Tibial artery (tissue), 4 donors: ENCODE measurements at regions not wholly inside any gene's neighbourhood (a gene's known extent, or its start where the extent isn't known, plus 50 kb on each side); places are given as distances from the start of the nearest gene placed in this dataset.

Experiments
- DNase-seq, 2 donors: peaks; one replicate each; pipeline ENCODE4 v3.0.0-alpha.2; 2019
- H3K27ac ChIP-seq, 2 donors: fragments of 200-600 bp; sonication (generic) in 1 of 2; 1 replicate in 1 of 2; 2 replicates in 1 of 2; pipeline ENCODE4 v1.5.1; 2018 to 2019; ENCODE audit warnings: mild to moderate bottlenecking in 1 of 2
- H3K27me3 ChIP-seq, 2 donors: fragments of 200-600 bp; sonication (generic) in 1 of 2; one replicate each; pipeline versions ENCODE4 v1.5.1 to v1.6.0; 2016 to 2019
- H3K36me3 ChIP-seq, 3 donors: fragments of 200-600 bp; sonication (generic) in 2 of 3; one replicate each; pipeline ENCODE4 v1.5.1; 2016 to 2019; ENCODE audit warnings: mild to moderate bottlenecking in 2 of 3
- H3K4me1 ChIP-seq, 4 donors: fragments of 200-600 bp; sonication (generic) in 2 of 4; 1 replicate in 3 of 4; 2 replicates in 1 of 4; pipeline ENCODE4 v1.5.1; 2016 to 2019
- H3K4me3 ChIP-seq, 2 donors: fragments of 200-600 bp; sonication (generic) in 1 of 2; 1 replicate in 1 of 2; 2 replicates in 1 of 2; pipeline ENCODE4 v1.5.1; 2018 to 2019; ENCODE audit warnings: mild to moderate bottlenecking in 2 of 2
- H3K9me3 ChIP-seq, 3 donors: fragments of 200-600 bp; sonication (generic) in 1 of 3; one replicate each; pipeline ENCODE4 v1.5.1; 2016 to 2019
- CTCF ChIP-seq, 2 experiments: fragments of 200-600 bp in 1 of 2; fragments of 450-650 bp in 1 of 2; IDR thresholded peaks; one replicate each; pipeline ENCODE4 v1.5.1; 2017 to 2019; ENCODE audit warnings: antibody characterized with exemption in 2 of 2, mild to moderate bottlenecking in 1 of 2, moderate library complexity in 1 of 2
- intact Hi-C: fragments of 100-400 bp; cut with DNase I; formaldehyde crosslinking; loops from one replicate; pipeline ENCODE4 v1.15.0; 2023; ENCODE audit warnings: low total_unique reads

GRCh38 chr5:15183520-15183919 lies 311.9 kb upstream of the ANKH start:
- no peaks in the 10 kb centered on the region for H3K4me1 ChIP-seq
- no peak overlapping the region for H3K4me3 ChIP-seq
- H3K27me3 ChIP-seq, result no peaks in the 10 kb centered on the region
- H3K36me3 ChIP-seq, result no peaks in the 10 kb centered on the region
- intact Hi-C loops, result no loop called here
- no peak for TF ChIP-seq CTCF (IDR thresholded peaks at IDR 0.05)
- H3K27ac ChIP-seq, result no peak overlapping the region
- H3K9me3 ChIP-seq, result peaks cover 0 to 9% (median 0%) of the 10 kb centered on the region in 3 donors
- no peak for DNase-seq

- no peaks in the 10 kb centered on the region for H3K27me3 ChIP-seq
- no peaks in the 10 kb centered on the region for H3K36me3 ChIP-seq
- DNase-seq, result no peak
- H3K27ac ChIP-seq, result no peak overlapping the region
- intact Hi-C loops, result no loop called here
- H3K4me3 ChIP-seq, result no peak overlapping the region
- no peaks in the 10 kb centered on the region for H3K4me1 ChIP-seq
- no peak for TF ChIP-seq CTCF (IDR thresholded peaks at IDR 0.05)
- peaks cover 0 to 7% (median 6%) of the 10 kb centered on the region in 3 donors for H3K9me3 ChIP-seq
Measured at GRCh38 chr5:15170173-15170572, 298.6 kb upstream of the ANKH start.

- Histone ChIP-seq H3K36me3 (no peaks in the 10 kb centered on the region), H3K9me3 (no peaks in the 10 kb centered on the region), H3K4me1 (no peaks in the 10 kb centered on the region), H3K27me3 (no peaks in the 10 kb centered on the region), H3K27ac (no peak overlapping the region), H3K4me3 (no peak overlapping the region)
- intact Hi-C loops, result no loop called here
- DNase-seq, result no peak
- TF ChIP-seq CTCF (IDR thresholded peaks at IDR 0.05), result no peak
Measured at GRCh38 chr5:15168358-15168757, 296.8 kb upstream of the ANKH start.

- Histone ChIP-seq H3K27me3 (no peaks in the 10 kb centered on the region), H3K4me1 (peaks cover 0 to 12% (median 2%) of the 10 kb centered on the region in 4 donors), H3K36me3 (no peaks in the 10 kb centered on the region), H3K9me3 (no peaks in the 10 kb centered on the region), H3K4me3 (no peak overlapping the region), H3K27ac (no peak overlapping the region)
- no peak for TF ChIP-seq CTCF (IDR thresholded peaks at IDR 0.05)
- intact Hi-C loops, result no loop called here
- DNase-seq, result no peak
Measured at GRCh38 chr5:15160091-15160490, 288.5 kb upstream of the ANKH start.

- Histone ChIP-seq H3K9me3 (no peaks in the 10 kb centered on the region), H3K27ac (no peak overlapping the region), H3K4me3 (no peak overlapping the region), H3K36me3 (no peaks in the 10 kb centered on the region), H3K4me1 (peaks cover 0 to 12% (median 2%) of the 10 kb centered on the region in 4 donors), H3K27me3 (no peaks in the 10 kb centered on the region)
- intact Hi-C loops, result no loop called here
- no peak for TF ChIP-seq CTCF (IDR thresholded peaks at IDR 0.05)
- no peak for DNase-seq
Measured at GRCh38 chr5:15159606-15160005, 288.0 kb upstream of the ANKH start.

- Histone ChIP-seq H3K4me3 (no peak overlapping the region), H3K27me3 (no peaks in the 10 kb centered on the region), H3K27ac (no peak overlapping the region), H3K36me3 (no peaks in the 10 kb centered on the region), H3K4me1 (no peaks in the 10 kb centered on the region), H3K9me3 (no peaks in the 10 kb centered on the region)
- no peak for DNase-seq
- intact Hi-C loops, result no loop called here
- TF ChIP-seq CTCF (IDR thresholded peaks at IDR 0.05), result no peak
Measured at GRCh38 chr5:15142458-15142857, 270.9 kb upstream of the ANKH start.
